T-helper 1 cell treated with Interleukin-12 subunit alpha and Interleukin-12 subunit beta and Interleukin-4 antibody, amounts not matched to agents 30 μg/mL and 1 μg/mL, for 36 hours (primary cell): ENCODE measurements at regions not wholly inside any gene's neighbourhood (a gene's known extent, or its start where the extent isn't known, plus 50 kb on each side); places are given as distances from the start of the nearest gene placed in this dataset.

ENCODE experiments used
- H3K27ac Mint-ChIP-seq: one replicate; pipeline ENCODE4 v1.8.0; 2021; ENCODE audit warnings: mild to moderate bottlenecking, mixed read lengths
- H3K27me3 Mint-ChIP-seq: one replicate; pipeline ENCODE4 v1.8.0; 2021; ENCODE audit warnings: low read depth, mixed read lengths
- H3K36me3 Mint-ChIP-seq: one replicate; pipeline ENCODE4 v1.8.0; 2021; ENCODE audit warnings: low read depth, mixed read lengths
- H3K4me1 Mint-ChIP-seq: one replicate; pipeline ENCODE4 v1.8.0; 2021; ENCODE audit warnings: low read depth, mixed read lengths
- H3K4me3 Mint-ChIP-seq: one replicate; pipeline ENCODE4 v1.8.0; 2021; ENCODE audit warnings: mild to moderate bottlenecking, moderate library complexity, mixed read lengths
- H3K9me3 Mint-ChIP-seq: one replicate; pipeline ENCODE4 v1.8.0; 2021; ENCODE audit warnings: mixed read lengths

DNA sequence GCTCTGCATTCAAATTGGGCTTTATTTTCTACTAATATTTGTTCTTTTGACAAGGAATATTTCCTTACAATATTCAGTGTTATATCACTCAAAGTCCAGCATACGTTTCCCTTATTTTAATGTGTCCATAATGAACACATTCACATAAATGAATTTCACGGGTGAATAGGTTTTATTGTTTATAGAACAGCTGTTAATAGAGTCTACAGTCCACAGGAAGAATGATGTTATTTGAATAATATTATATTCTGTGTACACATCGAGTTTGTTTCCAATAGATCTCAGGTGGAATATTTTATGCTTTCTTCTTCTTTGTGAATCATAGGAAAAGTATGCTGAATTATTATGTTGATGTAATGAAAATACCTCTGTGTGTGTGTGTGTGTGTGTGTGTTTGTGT lies 582.4 kb downstream of the CDH26 start:
- Mint-ChIP-seq H3K4me1 (no peaks in the 10 kb centered on the region), H3K9me3 (no peaks in the 10 kb centered on the region), H3K36me3 (no peaks in the 10 kb centered on the region), H3K4me3 (no peak overlapping the region), H3K27ac (no peak overlapping the region), H3K27me3 (no peaks in the 10 kb centered on the region)

DNA sequence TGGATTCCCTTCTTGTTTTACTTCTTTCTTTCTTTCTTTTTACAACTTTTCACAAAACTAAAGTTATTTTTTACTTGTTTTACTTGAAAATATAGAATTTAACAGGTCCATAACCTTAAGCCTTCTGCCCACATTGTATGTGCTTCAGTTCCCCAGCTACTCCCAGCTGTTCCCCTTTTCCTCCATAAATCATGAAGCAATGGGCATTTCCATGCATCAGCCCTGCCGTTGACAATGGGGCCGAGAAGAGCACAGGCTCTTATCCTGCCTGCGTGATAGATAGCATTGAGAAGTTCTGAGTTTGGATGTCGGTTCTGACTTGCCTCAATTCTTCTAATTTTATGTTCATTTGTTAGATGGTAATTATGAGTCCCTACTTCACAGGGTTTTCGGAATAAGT lies 583.8 kb downstream of the CDH26 start:
- no peaks in the 10 kb centered on the region for H3K36me3 Mint-ChIP-seq

DNA sequence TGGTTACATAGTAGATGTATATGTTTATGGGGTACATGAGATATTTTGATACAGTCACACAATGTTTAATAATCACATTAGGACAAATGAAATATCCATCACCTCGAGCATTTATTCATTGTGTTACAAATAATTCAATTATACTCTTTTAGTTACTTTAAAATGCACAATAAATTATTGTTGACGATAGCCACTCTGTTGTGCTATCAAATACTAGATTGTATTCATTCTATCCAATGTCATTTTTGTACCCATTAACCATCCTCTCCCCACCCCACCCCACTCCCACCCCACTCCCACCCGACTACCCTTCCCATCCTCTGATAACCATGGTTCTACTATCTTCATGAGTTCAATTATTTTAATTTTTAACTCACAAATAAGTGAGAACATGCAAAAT lies 585.4 kb downstream of the CDH26 start:
- Mint-ChIP-seq H3K4me3 (no peak overlapping the region), H3K27me3 (no peaks in the 10 kb centered on the region), H3K4me1 (no peaks in the 10 kb centered on the region), H3K36me3 (no peaks in the 10 kb centered on the region), H3K27ac (no peak overlapping the region), H3K9me3 (no peaks in the 10 kb centered on the region)

More for the DNA sequence above, 583.8 kb downstream of the CDH26 start:
- no peaks in the 10 kb centered on the region for H3K9me3 Mint-ChIP-seq
- no peak overlapping the region for H3K4me3 Mint-ChIP-seq
- H3K27me3 Mint-ChIP-seq, result no peaks in the 10 kb centered on the region
- H3K27ac Mint-ChIP-seq, result no peak overlapping the region
- no peaks in the 10 kb centered on the region for H3K4me1 Mint-ChIP-seq

DNA sequence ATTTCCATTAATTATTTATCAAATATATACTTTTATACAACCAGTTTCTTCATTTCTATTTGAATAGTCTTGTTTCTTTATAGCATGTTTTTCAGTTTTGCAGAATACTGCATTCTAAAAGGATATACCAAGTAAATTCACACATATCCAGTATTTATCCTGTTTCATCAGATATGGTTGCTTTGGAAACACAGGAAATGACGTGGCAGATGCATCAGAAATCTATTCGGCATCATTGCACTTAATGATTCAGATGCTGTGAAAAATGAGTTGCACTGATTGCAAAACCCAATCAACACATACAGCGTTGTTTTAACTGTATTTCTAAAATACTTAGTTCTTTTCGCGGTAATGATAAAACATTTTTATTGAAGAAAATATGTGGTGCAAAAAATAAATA lies 594.9 kb downstream of the CDH26 start:
- H3K9me3 Mint-ChIP-seq, result no peaks in the 10 kb centered on the region
- no peak overlapping the region for H3K4me3 Mint-ChIP-seq
- H3K27ac Mint-ChIP-seq, result no peak overlapping the region
- H3K27me3 Mint-ChIP-seq, result no peaks in the 10 kb centered on the region
- H3K4me1 Mint-ChIP-seq, result no peaks in the 10 kb centered on the region
- H3K36me3 Mint-ChIP-seq, result no peaks in the 10 kb centered on the region

DNA sequence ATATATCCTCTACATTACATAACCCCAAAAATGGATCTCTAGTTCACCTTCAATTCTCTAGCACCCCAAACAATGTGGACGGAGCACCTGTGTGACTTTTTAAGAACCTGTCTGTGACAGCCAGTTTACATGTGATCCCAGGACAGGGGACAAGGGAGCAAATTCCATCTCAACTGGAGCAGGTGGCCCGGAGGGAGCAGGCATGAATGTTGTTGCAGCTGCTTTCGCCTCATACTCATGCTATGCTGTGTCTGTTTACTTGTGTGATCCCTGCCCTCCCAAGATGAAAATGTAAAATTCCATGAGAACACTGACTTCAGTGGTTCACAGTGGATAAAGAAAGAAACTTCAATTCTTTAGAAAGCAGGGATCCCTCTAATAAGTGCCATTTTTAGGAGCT lies 600.3 kb downstream of the CDH26 start:
- Mint-ChIP-seq H3K27me3 (no peaks in the 10 kb centered on the region), H3K27ac (no peak overlapping the region), H3K36me3 (no peaks in the 10 kb centered on the region), H3K9me3 (no peaks in the 10 kb centered on the region), H3K4me1 (no peaks in the 10 kb centered on the region), H3K4me3 (no peak overlapping the region)

DNA sequence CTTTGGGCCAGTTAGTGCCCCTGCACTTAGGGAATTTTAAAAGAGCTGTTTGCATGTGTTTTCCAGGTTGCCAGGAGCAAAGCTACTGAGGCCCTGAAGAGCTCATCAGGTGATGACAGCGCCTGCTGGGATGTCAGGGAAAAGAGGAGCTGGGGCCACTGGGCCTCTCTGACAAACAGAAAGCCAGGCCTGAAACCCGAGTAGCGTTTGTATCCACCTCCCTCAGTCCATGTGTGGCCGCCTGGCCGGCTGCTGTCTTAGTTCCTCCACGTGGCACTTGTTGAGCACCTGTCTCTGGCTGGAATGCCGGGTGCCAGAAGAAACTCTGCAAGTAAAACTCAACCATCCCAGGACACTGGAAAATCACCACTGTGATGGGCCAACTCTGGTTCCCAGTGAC lies 601.2 kb downstream of the CDH26 start:
- Mint-ChIP-seq H3K27ac (no peak overlapping the region), H3K27me3 (no peaks in the 10 kb centered on the region), H3K4me1 (no peaks in the 10 kb centered on the region)

DNA sequence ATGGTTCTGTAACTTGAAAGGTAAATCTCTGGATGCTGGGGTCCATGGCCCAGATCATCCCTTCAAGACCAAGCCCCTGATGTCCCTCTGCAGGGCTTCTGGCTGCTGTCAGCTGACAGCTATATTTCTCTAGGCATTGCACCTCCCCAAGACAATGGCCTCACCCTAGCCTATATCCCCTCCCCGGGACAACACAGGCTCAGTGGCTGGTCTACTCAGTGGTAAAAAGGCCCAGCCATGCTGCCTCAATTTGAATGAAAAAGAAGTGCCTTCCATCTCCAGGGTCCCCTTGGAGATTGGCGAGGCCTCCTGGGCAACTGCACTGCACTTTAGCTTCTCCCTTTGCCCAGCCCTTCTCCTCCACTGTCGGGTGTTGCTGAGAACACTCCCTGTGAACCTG lies 602.8 kb downstream of the CDH26 start:
- Mint-ChIP-seq H3K27ac (no peak overlapping the region), H3K4me3 (no peak overlapping the region), H3K4me1 (no peaks in the 10 kb centered on the region), H3K27me3 (no peaks in the 10 kb centered on the region), H3K9me3 (no peaks in the 10 kb centered on the region), H3K36me3 (no peaks in the 10 kb centered on the region)

More for the DNA sequence above, 601.2 kb downstream of the CDH26 start:
- Mint-ChIP-seq H3K4me3 (no peak overlapping the region), H3K36me3 (no peaks in the 10 kb centered on the region), H3K9me3 (no peaks in the 10 kb centered on the region)

DNA sequence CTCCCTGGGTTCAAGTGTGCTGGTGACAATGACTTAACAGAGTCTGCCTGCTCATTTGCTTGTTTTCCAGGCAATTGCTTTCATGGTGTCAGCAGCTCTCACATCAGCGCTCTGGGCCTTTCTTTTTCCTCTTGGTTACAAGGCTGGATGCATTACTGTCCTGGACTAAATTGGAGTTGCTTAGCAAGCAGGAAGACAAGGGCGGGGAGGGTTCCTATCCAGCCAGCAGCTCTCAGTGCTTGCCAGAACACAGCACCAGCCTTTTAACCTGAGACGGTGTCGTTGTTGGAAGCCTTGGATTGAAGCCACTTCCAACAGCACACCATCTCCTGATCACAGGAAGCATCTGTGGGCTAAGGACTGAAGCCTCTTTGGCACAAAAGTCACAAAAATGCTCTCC lies 606.9 kb downstream of the CDH26 start:
- H3K9me3 Mint-ChIP-seq, result no peaks in the 10 kb centered on the region
- H3K27me3 Mint-ChIP-seq, result no peaks in the 10 kb centered on the region
- no peaks in the 10 kb centered on the region for H3K36me3 Mint-ChIP-seq
- H3K4me1 Mint-ChIP-seq, result no peaks in the 10 kb centered on the region
- H3K4me3 Mint-ChIP-seq, result no peak overlapping the region
- H3K27ac Mint-ChIP-seq, result no peak overlapping the region

DNA sequence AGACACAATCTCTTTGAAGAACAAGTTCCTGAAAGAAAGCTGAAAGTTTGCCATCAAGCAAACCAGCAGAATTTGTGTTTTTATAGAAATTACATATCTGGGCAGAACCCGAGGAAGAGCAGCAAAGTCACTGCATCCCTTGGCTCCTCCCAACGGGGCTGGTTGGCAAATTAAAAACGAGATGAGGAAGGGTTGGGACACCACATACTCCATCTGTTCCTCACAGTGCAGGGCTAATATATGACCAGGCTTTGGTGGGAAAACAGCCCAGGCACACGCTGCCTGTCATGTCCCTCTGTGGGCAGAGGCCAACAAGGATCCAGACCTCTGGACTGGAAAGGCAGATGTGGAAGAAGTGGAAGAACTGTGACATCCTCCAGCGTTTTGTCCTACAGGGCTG lies 607.3 kb downstream of the CDH26 start:
- Mint-ChIP-seq H3K27me3 (no peaks in the 10 kb centered on the region), H3K9me3 (no peaks in the 10 kb centered on the region), H3K4me3 (no peak overlapping the region), H3K4me1 (no peaks in the 10 kb centered on the region), H3K36me3 (no peaks in the 10 kb centered on the region), H3K27ac (no peak overlapping the region)

DNA sequence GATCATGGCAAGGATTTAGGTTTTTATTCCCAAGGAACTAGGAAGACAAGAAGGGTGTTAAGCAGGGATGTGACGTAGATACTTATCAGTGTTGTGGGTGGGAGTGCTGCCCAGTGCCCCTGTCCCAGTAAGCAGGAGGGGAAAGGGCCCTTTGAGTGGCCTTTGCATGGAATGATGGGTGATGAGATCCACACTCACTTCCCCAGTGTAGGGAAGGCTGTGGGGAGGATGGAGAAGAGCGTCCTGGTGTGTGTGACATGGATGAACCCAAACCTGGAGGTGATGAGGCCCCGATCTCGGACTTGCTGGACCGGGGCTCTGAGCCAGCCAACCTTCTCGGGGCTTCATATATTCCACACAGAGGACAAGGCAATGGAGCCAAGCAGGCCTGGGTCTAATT lies 610.9 kb downstream of the CDH26 start:
- Mint-ChIP-seq H3K27ac (no peak overlapping the region), H3K27me3 (no peaks in the 10 kb centered on the region), H3K9me3 (no peaks in the 10 kb centered on the region), H3K4me3 (no peak overlapping the region), H3K4me1 (no peaks in the 10 kb centered on the region), H3K36me3 (no peaks in the 10 kb centered on the region)

DNA sequence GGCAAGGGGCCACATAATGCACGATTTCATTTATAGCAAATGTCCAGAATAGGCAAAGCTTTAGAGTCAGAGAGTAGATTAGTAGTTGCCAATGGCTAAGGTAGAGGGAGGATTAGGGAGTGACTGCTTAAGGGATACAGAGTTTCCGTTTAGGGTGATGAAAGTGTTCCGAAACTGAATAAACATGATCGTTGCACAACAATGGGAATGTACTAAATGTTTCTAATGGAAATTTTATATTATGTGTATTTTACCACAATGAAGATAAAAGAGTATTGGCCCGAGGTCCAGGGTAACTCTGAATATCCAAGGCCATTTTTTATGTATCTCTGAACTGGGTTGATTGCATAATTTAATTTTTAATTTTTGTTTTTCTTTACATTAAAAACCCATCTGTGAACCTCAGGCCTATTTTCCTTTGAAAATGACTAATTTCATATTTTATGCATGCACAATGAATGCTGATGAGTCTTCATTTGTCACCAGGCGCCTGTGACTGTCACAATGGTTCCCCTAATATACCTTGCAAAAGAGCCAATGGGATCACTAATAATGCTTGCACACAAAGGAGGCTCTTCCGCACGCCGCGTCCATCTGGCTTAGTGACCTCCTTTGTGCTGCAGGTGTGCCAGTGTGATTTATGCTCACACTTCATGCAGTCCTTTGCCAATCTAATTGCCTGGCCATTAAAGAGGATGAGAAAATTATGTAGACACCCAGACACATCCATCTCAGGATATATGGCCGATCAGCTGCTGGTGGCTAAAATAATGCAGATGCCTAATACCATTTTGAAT lies 612.5 kb downstream of the CDH26 start:
- Mint-ChIP-seq H3K4me3 (no peak overlapping the region), H3K36me3 (no peaks in the 10 kb centered on the region), H3K27ac (no peak overlapping the region), H3K27me3 (no peaks in the 10 kb centered on the region), H3K4me1 (no peaks in the 10 kb centered on the region), H3K9me3 (no peaks in the 10 kb centered on the region)

DNA sequence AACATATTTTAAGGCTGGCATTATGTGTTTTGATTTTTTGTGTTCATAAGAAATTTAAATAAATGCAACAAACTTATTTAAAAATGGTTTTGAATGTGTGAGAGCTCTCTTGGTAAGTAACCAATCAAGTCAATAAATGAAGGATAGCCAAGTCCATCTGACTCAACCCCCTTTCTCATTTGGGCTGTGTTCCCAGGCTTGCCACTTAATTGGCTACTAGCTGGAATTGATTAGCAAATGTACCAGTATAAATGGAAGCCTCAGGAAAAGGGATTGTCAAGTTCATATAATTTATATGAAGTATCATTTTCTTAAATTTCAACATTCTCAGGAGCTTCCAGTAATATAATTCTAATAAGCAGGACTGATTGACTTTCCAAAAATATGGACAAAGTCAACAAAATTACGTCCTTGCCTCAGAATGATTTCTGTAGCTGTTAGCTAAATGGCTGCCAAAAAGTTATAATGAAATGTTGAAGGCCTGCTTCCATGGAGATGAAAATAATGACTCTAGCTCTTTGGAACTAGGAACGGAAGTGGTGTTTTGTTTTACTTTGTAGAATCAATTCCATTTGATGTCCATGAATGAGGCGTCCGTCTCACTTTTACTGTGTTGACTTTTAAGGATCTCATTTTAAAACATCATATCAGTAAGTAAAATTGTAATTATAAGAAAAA lies 614.9 kb downstream of the CDH26 start:
- H3K9me3 Mint-ChIP-seq, result no peaks in the 10 kb centered on the region
- no peaks in the 10 kb centered on the region for H3K4me1 Mint-ChIP-seq
- no peaks in the 10 kb centered on the region for H3K27me3 Mint-ChIP-seq
- H3K36me3 Mint-ChIP-seq, result no peaks in the 10 kb centered on the region
- H3K27ac Mint-ChIP-seq, result no peak overlapping the region
- H3K4me3 Mint-ChIP-seq, result no peak overlapping the region

DNA sequence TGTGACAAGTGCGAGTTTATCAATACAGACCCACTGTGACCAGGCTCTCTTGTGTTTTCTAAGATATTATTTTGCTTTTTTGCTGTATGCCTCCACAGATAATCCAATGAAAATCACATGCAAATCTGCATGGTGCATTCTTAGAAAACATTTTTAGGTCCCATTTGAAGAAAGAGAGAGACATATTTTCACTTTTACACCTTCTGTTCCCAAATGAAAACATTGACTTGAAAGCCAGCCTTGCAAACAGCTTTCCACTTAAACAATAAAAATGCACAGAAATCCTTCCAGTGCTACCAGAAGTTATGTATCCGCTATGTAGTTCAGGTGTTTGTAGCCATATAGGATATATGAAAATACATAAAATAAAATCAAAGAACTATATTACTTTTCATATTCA lies 618.0 kb downstream of the CDH26 start:
- Mint-ChIP-seq H3K27me3 (no peaks in the 10 kb centered on the region), H3K9me3 (no peaks in the 10 kb centered on the region), H3K27ac (no peak overlapping the region), H3K4me3 (no peak overlapping the region), H3K4me1 (no peaks in the 10 kb centered on the region), H3K36me3 (no peaks in the 10 kb centered on the region)

DNA sequence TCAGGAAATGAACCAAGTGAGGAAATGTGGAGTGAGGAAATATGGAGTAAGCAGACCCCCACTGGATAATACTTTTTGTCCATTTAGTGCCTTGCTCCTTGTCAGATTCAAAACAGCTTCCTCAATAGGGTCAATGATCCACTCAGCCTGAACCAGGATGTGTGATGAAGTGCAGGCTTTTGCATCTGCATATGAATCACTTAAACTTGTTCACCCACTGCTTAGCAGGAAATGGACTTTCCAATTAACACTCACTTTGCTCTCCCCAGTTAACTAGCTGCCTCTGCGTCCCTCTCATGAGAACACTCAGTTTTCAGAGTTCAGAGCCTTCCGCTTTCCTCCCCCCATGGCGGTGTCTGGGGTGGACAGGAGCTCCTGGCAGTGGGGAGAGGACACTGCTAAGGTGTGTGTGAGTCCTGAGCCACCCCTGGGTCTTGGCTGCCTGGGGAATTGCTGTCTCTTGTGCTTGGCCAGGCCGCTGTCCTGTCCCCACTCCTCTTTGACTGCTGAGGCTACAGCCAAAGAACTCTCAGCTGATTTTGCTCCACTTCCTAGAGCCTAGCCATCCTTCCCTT lies 621.8 kb downstream of the CDH26 start:
- Mint-ChIP-seq H3K36me3 (no peaks in the 10 kb centered on the region), H3K9me3 (no peaks in the 10 kb centered on the region), H3K4me1 (no peaks in the 10 kb centered on the region), H3K4me3 (no peak overlapping the region), H3K27ac (no peak overlapping the region), H3K27me3 (no peaks in the 10 kb centered on the region)

DNA sequence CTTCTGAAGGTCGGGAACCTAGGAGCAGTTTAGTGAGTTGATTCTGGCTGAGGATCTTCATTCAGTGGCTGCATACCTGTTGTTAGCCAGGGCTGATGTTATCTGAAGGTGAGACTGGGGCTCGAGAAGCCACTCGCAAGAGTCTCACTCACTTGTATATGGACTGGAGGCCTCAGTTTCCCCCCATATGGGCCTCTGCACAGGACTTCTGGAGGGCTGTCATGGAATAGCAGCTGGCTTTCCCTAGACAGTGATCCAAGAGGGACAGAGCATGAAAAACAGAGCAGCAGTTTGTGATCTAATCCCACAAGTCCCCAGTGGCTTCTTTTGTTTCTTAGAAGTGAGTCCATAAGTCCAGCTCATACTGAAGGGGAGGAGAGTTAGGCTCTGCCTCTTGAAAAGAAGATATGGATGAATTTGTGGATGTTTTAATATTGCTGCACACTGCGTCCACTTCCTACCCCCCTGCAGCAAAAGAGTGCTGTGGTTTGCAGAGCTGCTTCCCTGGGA lies 623.4 kb downstream of the CDH26 start:
- no peak overlapping the region for H3K4me3 Mint-ChIP-seq
- H3K4me1 Mint-ChIP-seq, result no peaks in the 10 kb centered on the region
- H3K27ac Mint-ChIP-seq, result no peak overlapping the region
- H3K9me3 Mint-ChIP-seq, result no peaks in the 10 kb centered on the region
- H3K27me3 Mint-ChIP-seq, result no peaks in the 10 kb centered on the region
- no peaks in the 10 kb centered on the region for H3K36me3 Mint-ChIP-seq
